ENCODE measurements at regions not wholly inside any gene's neighbourhood (a gene's known extent, or its start where the extent isn't known, plus 50 kb on each side); places are given as distances from the start of the nearest gene placed in this dataset.

DNA sequence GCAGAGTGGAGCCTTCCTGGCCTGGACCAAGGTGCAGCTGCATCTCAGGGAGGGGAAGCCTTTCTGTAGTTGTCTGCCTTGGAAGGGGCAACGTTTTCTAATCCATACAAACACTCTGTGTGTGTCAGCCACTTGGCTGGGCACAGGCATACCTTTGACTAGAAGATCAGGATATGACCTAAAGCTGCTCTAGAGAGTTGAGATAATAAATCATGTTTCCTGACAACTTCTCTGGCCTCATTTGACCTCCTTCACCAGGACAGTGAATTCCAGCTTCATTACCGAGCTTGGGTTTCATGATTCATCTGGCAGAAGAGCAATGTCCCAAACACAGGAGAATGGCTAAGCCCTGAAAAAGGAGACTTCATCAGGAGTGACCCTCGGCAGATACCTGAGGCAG, 89.6 kb upstream of the KIT start:
- TF ChIP-seq EP300 (IDR thresholded peaks at IDR 0.05; ENCODE audit: low read depth) (no peak), POLR2A (IDR thresholded peaks at IDR 0.05) (no peak), POLR2AphosphoS5 (IDR thresholded peaks at IDR 0.05) (no peak)
- TF ChIP-seq, protein P1, sequence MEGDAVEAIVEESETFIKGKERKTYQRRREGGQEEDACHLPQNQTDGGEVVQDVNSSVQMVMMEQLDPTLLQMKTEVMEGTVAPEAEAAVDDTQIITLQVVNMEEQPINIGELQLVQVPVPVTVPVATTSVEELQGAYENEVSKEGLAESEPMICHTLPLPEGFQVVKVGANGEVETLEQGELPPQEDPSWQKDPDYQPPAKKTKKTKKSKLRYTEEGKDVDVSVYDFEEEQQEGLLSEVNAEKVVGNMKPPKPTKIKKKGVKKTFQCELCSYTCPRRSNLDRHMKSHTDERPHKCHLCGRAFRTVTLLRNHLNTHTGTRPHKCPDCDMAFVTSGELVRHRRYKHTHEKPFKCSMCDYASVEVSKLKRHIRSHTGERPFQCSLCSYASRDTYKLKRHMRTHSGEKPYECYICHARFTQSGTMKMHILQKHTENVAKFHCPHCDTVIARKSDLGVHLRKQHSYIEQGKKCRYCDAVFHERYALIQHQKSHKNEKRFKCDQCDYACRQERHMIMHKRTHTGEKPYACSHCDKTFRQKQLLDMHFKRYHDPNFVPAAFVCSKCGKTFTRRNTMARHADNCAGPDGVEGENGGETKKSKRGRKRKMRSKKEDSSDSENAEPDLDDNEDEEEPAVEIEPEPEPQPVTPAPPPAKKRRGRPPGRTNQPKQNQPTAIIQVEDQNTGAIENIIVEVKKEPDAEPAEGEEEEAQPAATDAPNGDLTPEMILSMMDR (IDR thresholded peaks at IDR 0.05): no peak

Measured in transverse colon (tissue), 4 donors.